Body of pancreas (tissue), 4 donors: ENCODE measurements at regions not wholly inside any gene's neighbourhood (a gene's known extent, or its start where the extent isn't known, plus 50 kb on each side); places are given as distances from the start of the nearest gene placed in this dataset.

Experiments used
- ATAC-seq: fragments of 150-250 bp; one replicate; pipeline ENCODE4 v1.9.1; 2016
- DNase-seq, 4 donors: peaks; one replicate each; pipeline ENCODE4 v3.0.0-alpha.2; 2019
- H3K27ac ChIP-seq, 4 donors: fragments of 200-600 bp; sonication (generic); 1 replicate in 3 of 4; 2 replicates in 1 of 4; pipeline versions ENCODE4 v1.5.1 to v1.6.1; 2016 to 2019; ENCODE audit warnings: mild to moderate bottlenecking in 1 of 4, mixed read lengths in 1 of 4, moderate library complexity in 1 of 4
- H3K27me3 ChIP-seq, 2 donors: fragments of 200-600 bp; sonication (generic); one replicate each; pipeline ENCODE4 v1.6.0; 2016; ENCODE audit warnings: mild to moderate bottlenecking in 1 of 2
- H3K36me3 ChIP-seq, 2 donors: fragments of 200-600 bp; sonication (generic); replicated peaks in 1 of 2; 2 replicates each; pipeline ENCODE4 v1.5.1; 2016; ENCODE audit warnings: low read depth in 2 of 2; ENCODE audit not compliant: insufficient read depth in 1 of 2
- H3K4me1 ChIP-seq: fragments of 200-600 bp; sonication (generic); one replicate; pipeline ENCODE4 v1.6.0; 2016
- H3K4me3 ChIP-seq, 2 donors: fragments of 200-600 bp; sonication (generic); 1 replicate in 1 of 2; 2 replicates in 1 of 2; pipeline ENCODE4 v1.5.1; 2016 to 2019
- H3K9me3 ChIP-seq, 3 donors: fragments of 200-600 bp; sonication (generic); 1 replicate in 2 of 3; 2 replicates in 1 of 3; pipeline ENCODE4 v1.5.1; 2016
- CTCF ChIP-seq, 7 experiments: fragments of 450-650 bp in 4 of 7; fragments of 200-600 bp in 3 of 7; sonication (generic) in 3 of 7; IDR thresholded peaks; one replicate each; pipeline ENCODE4 v1.5.1; 2016 to 2019; ENCODE audit warnings: antibody characterized with exemption in 7 of 7
- POLR2A ChIP-seq, 3 donors: fragments of 450-650 bp; IDR thresholded peaks; one replicate each; pipeline ENCODE4 v1.6.1; 2016; ENCODE audit warnings: antibody characterized with exemption in 3 of 3, mild to moderate bottlenecking in 2 of 3
- WGBS, 2 donors: methylation state at CpG; one replicate each; pipeline ENCODE4 v1.1.5; 2017; 5-methylcytosine and 5-hydroxymethylcytosine counted together
- intact Hi-C: fragments of 100-400 bp; cut with DNase I; formaldehyde crosslinking; loops from one replicate; pipeline ENCODE4 v1.15.1; 2023

- Histone ChIP-seq H3K4me1 (peaks cover 23% of the 10 kb centered on the region), H3K9me3 (no peaks in the 10 kb centered on the region), H3K4me3 (no peak overlapping the region), H3K27ac (no peak overlapping the region), H3K27me3 (no peaks in the 10 kb centered on the region), H3K36me3 (no peaks in the 10 kb centered on the region)
- DNase-seq (peak in 2 of 4 donors; percentile 24 to 55), ATAC-seq (peak; percentile 75)
- 7 to 9% methylated on average over 7 of the region's 7 CpGs for WGBS, 2 donors
- TF ChIP-seq POLR2A (IDR thresholded peaks at IDR 0.05) (no peak), CTCF (IDR thresholded peaks at IDR 0.05) (peak; percentile 30 to 89 (median 88))
- intact Hi-C loops = loop anchor here (10.0 kb wide), 1 partner anchor 61 kb away; the partner anchor contains the start of gene CLDN10
Measured at GRCh38 chr13:95494082-95494681, 58.3 kb upstream of the CLDN10 start.

GRCh38 chr13:95496485-95496884 lies 56.0 kb upstream of the CLDN10 start:
- Histone ChIP-seq H3K4me3 (no peak overlapping the region), H3K27me3 (no peaks in the 10 kb centered on the region), H3K27ac (peak overlapping the region in 2 of 4 donors; percentile 33 to 49), H3K36me3 (no peaks in the 10 kb centered on the region), H3K9me3 (no peaks in the 10 kb centered on the region), H3K4me1 (peaks cover 23% of the 10 kb centered on the region)
- intact Hi-C loops = loop anchor here (10.0 kb wide), 1 partner anchor 58 kb away; the partner anchor contains the start of gene CLDN10
- ATAC-seq (no peak), DNase-seq (no peak)
- TF ChIP-seq POLR2A (IDR thresholded peaks at IDR 0.05) (no peak), CTCF (IDR thresholded peaks at IDR 0.05) (no peak)
- WGBS, 2 donors = 91 to 92% methylated on average over 4 of the region's 4 CpGs

GRCh38 chr13:95497381-95497807 lies 55.1 kb upstream of the CLDN10 start:
- Histone ChIP-seq H3K4me3 (no peak overlapping the region), H3K27me3 (no peaks in the 10 kb centered on the region), H3K9me3 (no peaks in the 10 kb centered on the region), H3K36me3 (no peaks in the 10 kb centered on the region), H3K4me1 (peaks cover 23% of the 10 kb centered on the region), H3K27ac (peak overlapping the region in 3 of 4 donors; percentile 33 to 49 (median 35))
- intact Hi-C loops = loop anchor here (10.0 kb wide), 1 partner anchor 57 kb away; the partner anchor contains the start of gene CLDN10
- TF ChIP-seq CTCF (IDR thresholded peaks at IDR 0.05) = no peak
- no peak for TF ChIP-seq POLR2A (IDR thresholded peaks at IDR 0.05)
- ATAC-seq = peak; percentile 68
- DNase-seq = peak; percentile 45 to 77 (median 60)
- WGBS, 2 donors = 7 to 8% methylated on average over 3 of the region's 3 CpGs

- intact Hi-C loops = loop anchor here (10.0 kb wide), 1 partner anchor 56 kb away; the partner anchor contains the start of gene CLDN10
- TF ChIP-seq POLR2A (IDR thresholded peaks at IDR 0.05) (no peak), CTCF (IDR thresholded peaks at IDR 0.05) (no peak)
- Histone ChIP-seq H3K4me3 (no peak overlapping the region), H3K4me1 (peaks cover 23% of the 10 kb centered on the region), H3K27ac (no peak overlapping the region), H3K27me3 (no peaks in the 10 kb centered on the region), H3K9me3 (no peaks in the 10 kb centered on the region), H3K36me3 (no peaks in the 10 kb centered on the region)
- no peak for DNase-seq
- 88 to 90% methylated on average over 8 of the region's 8 CpGs for WGBS, 2 donors
- ATAC-seq = no peak
Measured at GRCh38 chr13:95498886-95499285, 53.6 kb upstream of the CLDN10 start.
